ENCODE measurements at regions not wholly inside any gene's neighbourhood (a gene's known extent, or its start where the extent isn't known, plus 50 kb on each side); places are given as distances from the start of the nearest gene placed in this dataset.

GRCh38 chr10:47225219-47225927, 74.6 kb upstream of the GDF10 start:
- intact Hi-C loops (cut with micrococcal nuclease) = no loop called here

GRCh38 chr10:47225928-47226645, 73.9 kb upstream of the GDF10 start:
- intact Hi-C loops (cut with micrococcal nuclease) = no loop called here

GRCh38 chr10:47230482-47230881, 69.5 kb upstream of the GDF10 start:
- intact Hi-C loops (cut with micrococcal nuclease) = no loop called here

GRCh38 chr10:47230957-47231356, 69.0 kb upstream of the GDF10 start:
- intact Hi-C loops (cut with micrococcal nuclease) = no loop called here

- intact Hi-C loops (cut with micrococcal nuclease) = no loop called here
Measured at GRCh38 chr10:47231414-47231813, 68.6 kb upstream of the GDF10 start.

GRCh38 chr10:47233631-47234030, 66.4 kb upstream of the GDF10 start:
- intact Hi-C loops (cut with micrococcal nuclease) = no loop called here

- intact Hi-C loops (cut with micrococcal nuclease) = no loop called here
Measured at GRCh38 chr10:47235484-47235883, 64.5 kb upstream of the GDF10 start.

- intact Hi-C loops (cut with micrococcal nuclease) = no loop called here
Measured at GRCh38 chr10:47237316-47238260, 62.4 kb upstream of the GDF10 start.

GRCh38 chr10:47238331-47239095, 61.5 kb upstream of the GDF10 start:
- intact Hi-C loops (cut with micrococcal nuclease) = no loop called here

GRCh38 chr10:47239211-47239610, 60.8 kb upstream of the GDF10 start:
- intact Hi-C loops (cut with micrococcal nuclease) = no loop called here

- intact Hi-C loops (cut with micrococcal nuclease) = no loop called here
Measured at GRCh38 chr10:47240173-47240572, 59.8 kb upstream of the GDF10 start.

GRCh38 chr10:47241256-47241655, 58.7 kb upstream of the GDF10 start:
- intact Hi-C loops (cut with micrococcal nuclease) = no loop called here

GRCh38 chr10:47241946-47242867, 57.8 kb upstream of the GDF10 start:
- intact Hi-C loops (cut with micrococcal nuclease) = no loop called here

GRCh38 chr10:47243356-47243755, 56.6 kb upstream of the GDF10 start:
- intact Hi-C loops (cut with micrococcal nuclease) = no loop called here

- intact Hi-C loops (cut with micrococcal nuclease) = no loop called here
Measured at GRCh38 chr10:47243791-47244190, 56.2 kb upstream of the GDF10 start.

GRCh38 chr10:47244560-47245500, 55.2 kb upstream of the GDF10 start:
- intact Hi-C loops (cut with micrococcal nuclease) = no loop called here

- intact Hi-C loops (cut with micrococcal nuclease) = no loop called here
Measured at GRCh38 chr10:47245731-47246350, 54.2 kb upstream of the GDF10 start.

GRCh38 chr10:47246406-47247147, 53.4 kb upstream of the GDF10 start:
- intact Hi-C loops (cut with micrococcal nuclease) = no loop called here
